Astrocyte of the cerebellum (primary cell): ENCODE measurements at regions not wholly inside any gene's neighbourhood (a gene's known extent, or its start where the extent isn't known, plus 50 kb on each side); places are given as distances from the start of the nearest gene placed in this dataset.

Experiments used
- DNase-seq: peaks from one replicate; pipeline ENCODE4 v3.0.0-alpha.2; 2011; ENCODE audit warnings: low read depth
- H3K4me3 ChIP-seq: 2 replicates; pipeline ENCODE4 v1.5.1; 2011; ENCODE audit warnings: mild to moderate bottlenecking, low read depth, low read length, moderate library complexity
- in situ Hi-C: cut with HindIII; loops from 2 replicates; pipeline ENCODE4 v1.10.0; 2017; ENCODE audit warnings: low sequenced_read_pairs
- TF ChIP-seq, protein P1 (sequence below): IDR thresholded peaks from 2 replicates; pipeline ENCODE4 v1.5.1; 2012; ENCODE audit warnings: low read length, low read depth, moderate library complexity, mild to moderate bottlenecking; ENCODE audit errors: missing control alignments

GRCh38 chr9:119810645-119811429, 441.6 kb upstream of the BRINP1 start:
- peak; percentile 63 for DNase-seq
- no peak overlapping the region for H3K4me3 ChIP-seq
- in situ Hi-C loops: loop anchor here (5.0 kb wide), 1 partner anchor 71 kb away; no protein-coding TSS in a partner anchor
- TF ChIP-seq, protein P1, sequence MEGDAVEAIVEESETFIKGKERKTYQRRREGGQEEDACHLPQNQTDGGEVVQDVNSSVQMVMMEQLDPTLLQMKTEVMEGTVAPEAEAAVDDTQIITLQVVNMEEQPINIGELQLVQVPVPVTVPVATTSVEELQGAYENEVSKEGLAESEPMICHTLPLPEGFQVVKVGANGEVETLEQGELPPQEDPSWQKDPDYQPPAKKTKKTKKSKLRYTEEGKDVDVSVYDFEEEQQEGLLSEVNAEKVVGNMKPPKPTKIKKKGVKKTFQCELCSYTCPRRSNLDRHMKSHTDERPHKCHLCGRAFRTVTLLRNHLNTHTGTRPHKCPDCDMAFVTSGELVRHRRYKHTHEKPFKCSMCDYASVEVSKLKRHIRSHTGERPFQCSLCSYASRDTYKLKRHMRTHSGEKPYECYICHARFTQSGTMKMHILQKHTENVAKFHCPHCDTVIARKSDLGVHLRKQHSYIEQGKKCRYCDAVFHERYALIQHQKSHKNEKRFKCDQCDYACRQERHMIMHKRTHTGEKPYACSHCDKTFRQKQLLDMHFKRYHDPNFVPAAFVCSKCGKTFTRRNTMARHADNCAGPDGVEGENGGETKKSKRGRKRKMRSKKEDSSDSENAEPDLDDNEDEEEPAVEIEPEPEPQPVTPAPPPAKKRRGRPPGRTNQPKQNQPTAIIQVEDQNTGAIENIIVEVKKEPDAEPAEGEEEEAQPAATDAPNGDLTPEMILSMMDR: no peak

GRCh38 chr9:119803679-119804078, 434.4 kb upstream of the BRINP1 start:
- H3K4me3 ChIP-seq: no peak overlapping the region
- in situ Hi-C loops: no loop called here

DNA sequence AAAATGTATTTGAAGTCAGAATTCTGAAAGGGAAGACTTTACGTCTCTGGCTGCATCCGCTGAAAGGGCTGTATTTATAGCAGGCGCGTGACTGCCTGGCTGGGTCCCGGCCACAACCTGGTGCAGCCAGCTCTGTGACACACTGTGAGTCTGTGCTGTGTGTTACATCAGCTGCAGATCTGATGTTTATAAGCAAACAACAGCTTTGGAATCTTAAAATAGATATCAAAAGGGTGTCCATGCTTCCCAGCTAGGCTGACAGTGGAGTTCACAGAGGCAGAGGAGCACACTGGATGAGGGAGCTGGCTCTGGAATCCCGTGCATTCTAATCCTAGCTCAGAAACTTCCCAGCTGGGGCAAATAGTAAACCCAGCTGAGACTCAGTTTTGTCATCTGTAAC, 433.4 kb upstream of the BRINP1 start:
- DNase-seq: no peak
- TF ChIP-seq, protein P1: no peak
- H3K4me3 ChIP-seq: no peak overlapping the region
- in situ Hi-C loops: no loop called here

More at GRCh38 chr9:119803679-119804078, 434.4 kb upstream of the BRINP1 start:
- no peak for DNase-seq
- TF ChIP-seq, protein P1: no peak

- TF ChIP-seq, protein P1: no peak
- H3K4me3 ChIP-seq: no peak overlapping the region
- no peak for DNase-seq
- in situ Hi-C loops: no loop called here
These were observed 432.9 kb upstream of the BRINP1 start for GRCh38 chr9:119802133-119802532.

DNA sequence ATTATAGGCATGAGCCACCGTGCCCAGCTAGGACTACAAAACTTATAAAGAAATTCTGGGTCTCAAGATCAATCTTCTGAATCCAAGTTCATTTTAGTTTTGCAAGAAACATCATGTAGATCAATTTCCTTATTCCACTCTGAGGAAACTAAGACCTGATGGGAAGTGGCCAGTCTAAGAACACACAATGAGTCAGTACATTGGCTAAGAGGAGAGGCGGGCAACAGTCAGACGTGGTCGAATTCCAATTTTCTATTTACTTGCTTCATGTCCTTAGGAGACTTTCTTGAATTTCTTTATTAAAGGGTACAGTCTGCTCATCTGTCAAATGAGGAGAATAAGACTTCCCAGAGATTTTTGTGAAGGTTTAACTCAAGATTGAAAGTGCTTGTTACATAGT, 432.1 kb upstream of the BRINP1 start:
- in situ Hi-C loops: no loop called here
- H3K4me3 ChIP-seq: no peak overlapping the region
- TF ChIP-seq, protein P1: no peak
- no peak for DNase-seq

GRCh38 chr9:119795395-119795794, 426.2 kb upstream of the BRINP1 start:
- TF ChIP-seq, protein P1: no peak

More at GRCh38 chr9:119795395-119795794, 426.2 kb upstream of the BRINP1 start:
- in situ Hi-C loops: no loop called here
- no peak for DNase-seq
- no peak overlapping the region for H3K4me3 ChIP-seq
